T47D (cell line): ENCODE measurements at regions not wholly inside any gene's neighbourhood (a gene's known extent, or its start where the extent isn't known, plus 50 kb on each side); places are given as distances from the start of the nearest gene placed in this dataset.
A peak's percentile ranks its signal among the peaks of the same experiment; 100 is the strongest.
"Not testable (repeated sequence)": the region's sequence is repeated elsewhere in the genome, so short reads cannot be mapped to it uniquely, and the experiment has no call there.

Experiments
- DNase-seq, 2 experiments: peaks; one replicate each; pipeline versions ENCODE4 v3.0.0 to v3.0.0-alpha.2; 2011 to 2012; ENCODE audit warnings: low read depth in 1 of 2, low spot score in 1 of 2
- JUND ChIP-seq: IDR thresholded peaks from 2 replicates; pipeline ENCODE4 v1.6.1; 2012; ENCODE audit warnings: low read depth
- in situ Hi-C: cut with HindIII; loops from 2 replicates; pipeline ENCODE4 v1.10.0; 2016; ENCODE audit warnings: low sequenced_read_pairs, low pct_unique_long_range_greater_than_20kb

- in situ Hi-C loops, result no loop called here
- TF ChIP-seq JUND, result no peak
- DNase-seq, result no peak
These were observed 805.4 kb upstream of the SORCS1 start for GRCh38 chr10:107969936-107970335.

DNA sequence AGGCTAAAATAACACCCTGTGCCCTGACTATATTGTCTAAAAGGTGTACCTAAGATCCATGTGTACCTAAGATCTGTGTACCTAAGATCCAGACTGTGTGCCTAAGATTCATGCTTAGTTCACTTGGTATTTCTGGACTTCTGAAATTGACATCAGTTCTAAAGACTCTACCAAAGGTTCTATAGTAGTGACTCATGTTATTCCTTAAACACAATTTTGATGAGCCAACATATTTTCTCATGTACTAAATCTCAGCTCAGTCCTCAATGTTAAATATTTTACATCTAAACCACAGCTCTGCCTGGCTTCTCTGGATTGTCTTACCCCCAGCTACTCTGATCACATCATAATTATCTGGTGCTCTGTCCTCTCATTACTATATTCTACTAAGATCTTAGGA lies 802.3 kb upstream of the SORCS1 start:
- in situ Hi-C loops, result no loop called here
- DNase-seq, result no peak
- TF ChIP-seq JUND, result no peak

DNA sequence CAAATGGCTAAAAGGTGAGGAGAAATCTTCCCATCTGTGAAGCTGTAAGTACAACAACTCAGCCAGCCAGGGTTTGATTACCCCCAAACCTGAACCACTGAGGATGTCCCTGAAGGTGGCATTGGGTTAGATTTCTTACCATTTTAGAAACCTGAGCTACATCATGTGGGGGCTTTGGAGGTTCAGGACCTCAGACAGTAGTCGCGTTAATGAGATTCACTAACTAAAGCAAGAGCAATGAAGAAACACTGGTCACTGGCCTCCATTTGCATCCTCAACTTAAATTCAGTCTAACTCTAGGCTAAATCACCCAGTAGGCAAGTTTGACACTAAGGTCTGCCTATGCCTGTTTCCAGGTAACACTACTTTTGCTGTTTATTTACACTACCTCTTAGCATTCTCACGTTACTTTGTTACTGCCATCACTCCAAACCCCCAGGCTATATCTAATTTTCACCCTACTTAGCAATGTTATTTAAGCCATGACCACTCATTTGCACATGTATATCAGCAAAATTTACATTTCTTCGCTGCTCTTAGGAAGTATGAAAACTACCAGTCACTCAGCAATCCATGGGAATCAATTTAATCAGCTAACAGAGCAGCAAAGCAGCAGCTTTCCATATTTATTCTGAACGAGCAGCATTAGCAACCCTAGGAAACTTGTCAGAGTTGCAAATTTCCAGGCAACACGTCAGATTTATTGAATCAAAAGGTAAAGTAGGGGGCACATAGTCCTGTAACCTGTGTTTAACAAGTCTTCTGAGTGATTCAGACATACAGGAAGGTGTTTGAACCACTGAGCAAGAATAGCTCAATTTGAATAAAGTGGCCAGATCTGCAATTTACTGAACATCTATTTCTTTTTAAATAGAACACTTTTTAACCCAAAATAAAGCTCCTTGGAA lies 788.4 kb upstream of the SORCS1 start:
- DNase-seq, result no peak
- TF ChIP-seq JUND, result no peak
- in situ Hi-C loops, result no loop called here

- in situ Hi-C loops, result not testable (repeated sequence)
These were observed 786.0 kb upstream of the SORCS1 start for GRCh38 chr10:107950411-107951062.

DNA sequence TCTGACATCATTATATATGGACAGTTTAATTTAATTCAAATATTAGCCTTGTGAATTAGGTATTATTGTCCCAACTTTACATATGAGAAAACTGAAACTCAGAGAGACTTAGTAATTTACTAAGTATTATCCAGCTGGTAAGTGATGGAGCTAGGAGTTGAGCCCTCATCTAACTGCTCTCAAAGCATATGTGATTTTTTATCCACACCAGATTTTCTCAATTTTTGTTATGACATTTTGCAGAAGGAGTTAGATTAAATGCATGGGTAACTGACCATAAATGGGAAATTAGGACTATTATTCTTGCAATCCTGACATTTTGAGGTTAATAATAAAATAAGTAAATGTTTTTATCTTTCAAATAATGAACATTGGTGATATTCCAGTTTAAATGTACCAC lies 778.3 kb upstream of the SORCS1 start:
- DNase-seq, result no peak
- TF ChIP-seq JUND, result no peak
- in situ Hi-C loops, result no loop called here

More at GRCh38 chr10:107950411-107951062, 786.0 kb upstream of the SORCS1 start:
- not testable (repeated sequence) for DNase-seq

- in situ Hi-C loops, result no loop called here
- TF ChIP-seq JUND, result no peak
- no peak for DNase-seq
These were observed 768.6 kb upstream of the SORCS1 start for GRCh38 chr10:107933076-107933475.

- no peak for TF ChIP-seq JUND
- in situ Hi-C loops, result no loop called here
- no peak for DNase-seq
These were observed 767.3 kb upstream of the SORCS1 start for GRCh38 chr10:107931808-107932207.

- in situ Hi-C loops, result no loop called here
- TF ChIP-seq JUND, result no peak
- no peak for DNase-seq
These were observed 765.5 kb upstream of the SORCS1 start for GRCh38 chr10:107930037-107930436.

- TF ChIP-seq JUND, result no peak
- in situ Hi-C loops, result no loop called here
These were observed 760.0 kb upstream of the SORCS1 start for GRCh38 chr10:107924458-107924857.

GRCh38 chr10:107919626-107920235 lies 755.2 kb upstream of the SORCS1 start:
- in situ Hi-C loops, result no loop called here

More at GRCh38 chr10:107924458-107924857, 760.0 kb upstream of the SORCS1 start:
- no peak for DNase-seq

GRCh38 chr10:107918171-107918570 lies 753.7 kb upstream of the SORCS1 start:
- TF ChIP-seq JUND, result no peak
- no peak for DNase-seq
- in situ Hi-C loops, result no loop called here

More at GRCh38 chr10:107919626-107920235, 755.2 kb upstream of the SORCS1 start:
- DNase-seq, result no peak
- TF ChIP-seq JUND, result no peak

DNA sequence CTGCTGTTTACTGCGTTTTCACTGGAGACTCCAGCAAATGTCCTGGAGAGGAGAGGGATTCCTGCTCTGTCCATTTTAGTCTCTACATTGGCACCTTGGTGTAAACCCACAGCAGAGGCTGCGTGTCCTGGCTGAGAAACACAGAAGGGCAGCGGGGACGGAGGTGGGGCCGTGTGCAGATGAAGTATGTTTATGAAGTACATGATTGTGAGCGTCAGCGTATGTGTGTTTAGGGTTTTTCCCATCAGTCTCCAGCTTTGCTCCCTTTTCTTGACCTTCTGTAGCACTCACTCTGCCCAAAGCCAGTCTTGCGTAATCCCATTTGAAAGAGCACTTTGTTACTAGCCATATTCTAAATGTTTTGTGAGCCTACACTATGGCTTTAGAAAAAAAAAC lies 750.7 kb upstream of the SORCS1 start:
- peak in 1 of 2 experiments; percentile 1 for DNase-seq
- in situ Hi-C loops, result no loop called here
- TF ChIP-seq JUND, result no peak
